HCT116 (cell line): ENCODE measurements at regions not wholly inside any gene's neighbourhood (a gene's known extent, or its start where the extent isn't known, plus 50 kb on each side); places are given as distances from the start of the nearest gene placed in this dataset.

Experiments used
- ATAC-seq: fragments of 200-7000 bp; cut with Tn5 transposase; 2 replicates; pipeline ENCODE4 v1.9.1; 2020; ENCODE audit warnings: mild to moderate bottlenecking, moderate library complexity
- BruUV-seq: library from RNA; stranded (reverse); fragments of 400-500 nt; replicated peaks from 2 replicates; lab custom pipeline; 2021; lab: Mats Ljungman, UMichigan
- CTCF ChIA-PET: fragments of 300-600 bp; sonication (Branson Sonifier 250); formaldehyde crosslinking; loops from one replicate; lab custom pipeline; 2021; ENCODE audit warnings: antibody characterized with exemption; lab: Charles Lee
- POLR2A ChIA-PET: fragments of 300-600, 350-600 bp; sonication (Branson Sonifier 250); formaldehyde crosslinking; loops from one replicate; lab custom pipeline; 2021; ENCODE audit warnings: antibody characterized with exemption; lab: Charles Lee
- RAD21 ChIA-PET, 2 experiments: fragments of 300-600 bp; sonication (Branson Sonifier 250); formaldehyde crosslinking; loops; one replicate each; lab custom pipeline; 2023; ENCODE audit warnings: low total read pairs in 2 of 2; ENCODE audit not compliant: uncharacterized antibody in 2 of 2, unreplicated experiment in 2 of 2, low non-redundant PET in 1 of 2; lab: Charles Lee
- DNase-seq: peaks from one replicate; pipeline ENCODE4 v3.0.0-alpha.2; 2010; ENCODE audit warnings: low read depth, low spot score
- H2AFZ ChIP-seq: fragments of 200-600 bp; shearing (Covaris generic), sonication (generic); 2 replicates; pipeline ENCODE4 v1.6.1; 2017; ENCODE audit warnings: low read depth, mixed run types, mixed read lengths, antibody characterized with exemption, low read length; ENCODE audit not compliant: poor library complexity, severe bottlenecking
- H3K27ac ChIP-seq: 2 replicates; pipeline ENCODE4 v1.5.1; 2012; ENCODE audit warnings: low read depth, low read length
- H3K27me3 ChIP-seq: fragments of 200-600 bp; sonication (generic); 2 replicates; pipeline ENCODE4 v1.6.1; 2016; ENCODE audit warnings: mixed run types, low read length, mixed read lengths; ENCODE audit not compliant: insufficient read depth
- H3K36me3 ChIP-seq, 2 experiments: fragments of 200-500 bp in 1 of 2; fragments of 200-600 bp in 1 of 2; sonication (Bioruptor generic) in 1 of 2; sonication (generic) in 1 of 2; 2 replicates each; pipeline versions ENCODE4 v1.5.1 to v1.6.1; 2014 to 2016; ENCODE audit warnings: low read length in 2 of 2, inconsistent platforms in 1 of 2, mixed read lengths in 1 of 2, mixed run types in 1 of 2; ENCODE audit not compliant: insufficient read depth in 2 of 2, control insufficient read depth in 1 of 2
- H3K4me1 ChIP-seq, 2 experiments: fragments of 200-600 bp in 1 of 2; sonication (generic) in 1 of 2; 2 replicates each; pipeline versions ENCODE4 v1.5.1 to v1.6.1; 2012 to 2017; ENCODE audit warnings: low read length in 2 of 2, inconsistent platforms in 1 of 2, mild to moderate bottlenecking in 1 of 2, mixed read lengths in 1 of 2, mixed run types in 1 of 2, moderate library complexity in 1 of 2; ENCODE audit not compliant: insufficient read depth in 2 of 2, control insufficient read depth in 1 of 2
- H3K4me2 ChIP-seq: fragments of 200-600 bp; sonication (generic); 2 replicates; pipeline ENCODE4 v1.6.1; 2017; ENCODE audit warnings: mixed run types, low read length, mixed read lengths
- H3K4me3 ChIP-seq, 2 experiments: fragments of 200-600 bp in 1 of 2; sonication (generic) in 1 of 2; replicated peaks in 1 of 2; 2 replicates each; pipeline ENCODE4 v1.5.1; 2011 to 2016; ENCODE audit warnings: low read length in 2 of 2, control low read depth in 1 of 2, low read depth in 1 of 2, mild to moderate bottlenecking in 1 of 2, mixed read lengths in 1 of 2, mixed run types in 1 of 2
- H3K79me2 ChIP-seq: fragments of 200-600 bp; sonication (generic); 2 replicates; pipeline ENCODE4 v1.6.1; 2017; ENCODE audit warnings: mild to moderate bottlenecking, mixed run types, low read length, moderate library complexity, mixed read lengths; ENCODE audit not compliant: insufficient read depth
- H3K9ac ChIP-seq: fragments of 200-600 bp; sonication (generic); 2 replicates; pipeline ENCODE4 v1.6.1; 2016; ENCODE audit warnings: low read length, mixed read lengths
- H3K9me2 ChIP-seq: fragments of 200-600 bp; sonication (generic), shearing (Covaris generic); 2 replicates; pipeline ENCODE4 v1.6.1; 2017; ENCODE audit warnings: mixed run types, mild to moderate bottlenecking, moderate library complexity; ENCODE audit not compliant: insufficient read depth
- H3K9me3 ChIP-seq, 2 experiments: fragments of 200-500 bp in 1 of 2; fragments of 200-600 bp in 1 of 2; sonication (Bioruptor generic) in 1 of 2; sonication (generic) in 1 of 2; 2 replicates each; pipeline ENCODE4 v1.6.1; 2014 to 2017; ENCODE audit warnings: low read length in 2 of 2, mixed read lengths in 2 of 2, inconsistent platforms in 1 of 2, low read depth in 1 of 2, mild to moderate bottlenecking in 1 of 2, mixed run types in 1 of 2, moderate library complexity in 1 of 2; ENCODE audit not compliant: control insufficient read depth in 1 of 2, insufficient read depth in 1 of 2
- H4K20me1 ChIP-seq: fragments of 200-600 bp; sonication (generic), shearing (Covaris generic); 2 replicates; pipeline ENCODE4 v1.6.1; 2017; ENCODE audit warnings: mixed run types, mild to moderate bottlenecking, moderate library complexity; ENCODE audit not compliant: insufficient read depth
- CEBPB ChIP-seq: IDR thresholded peaks from 2 replicates; pipeline ENCODE4 v1.6.1; 2012; ENCODE audit warnings: low read depth
- ELF1 ChIP-seq: IDR thresholded peaks from 2 replicates; pipeline ENCODE4 v1.6.1; 2012; ENCODE audit warnings: low read depth, borderline replicate concordance
- EZH2 ChIP-seq: fragments of 200-600 bp; sonication (generic); IDR thresholded peaks from 2 replicates; pipeline ENCODE4 v1.6.1; 2017; ENCODE audit warnings: antibody characterized with exemption, mixed run types
- EZH2phosphoT487 ChIP-seq: fragments of 200-600 bp; IDR thresholded peaks from 2 replicates; pipeline ENCODE4 v1.6.1; 2018; ENCODE audit warnings: antibody characterized with exemption, borderline replicate concordance
- JUND ChIP-seq: IDR thresholded peaks from 2 replicates; pipeline ENCODE4 v1.6.1; 2012
- MAX ChIP-seq: IDR thresholded peaks from 2 replicates; pipeline ENCODE4 v1.6.1; 2012
- POLR2A ChIP-seq: IDR thresholded peaks from 2 replicates; pipeline ENCODE4 v1.7.0; 2011; ENCODE audit warnings: borderline replicate concordance; ENCODE audit not compliant: insufficient read depth, insufficient read length; ENCODE audit errors: extremely low read depth
- POLR2AphosphoS5 ChIP-seq: IDR thresholded peaks from 2 replicates; pipeline ENCODE4 v1.6.1; 2011; ENCODE audit warnings: mild to moderate bottlenecking, low read depth, low read length, moderate library complexity
- RAD21 ChIP-seq: IDR thresholded peaks from 2 replicates; pipeline ENCODE4 v1.6.1; 2012; ENCODE audit warnings: low read depth, mild to moderate bottlenecking
- REST ChIP-seq: IDR thresholded peaks from 2 replicates; pipeline ENCODE4 v1.6.1; 2012; ENCODE audit warnings: low read depth
- SIN3A ChIP-seq: IDR thresholded peaks from 2 replicates; pipeline ENCODE4 v1.6.1; 2012; ENCODE audit warnings: low read depth
- SP1 ChIP-seq: IDR thresholded peaks from 2 replicates; pipeline ENCODE4 v1.6.1; 2012; ENCODE audit warnings: low read depth
- SRF ChIP-seq: IDR thresholded peaks from 2 replicates; pipeline ENCODE4 v1.6.1; 2012; ENCODE audit warnings: low read depth
- TCF7L2 ChIP-seq: IDR thresholded peaks from 2 replicates; pipeline ENCODE4 v1.7.0; 2011; ENCODE audit warnings: borderline replicate concordance, inconsistent platforms; ENCODE audit not compliant: insufficient read depth, insufficient read length; ENCODE audit errors: extremely low read depth
- ZBTB33 ChIP-seq: IDR thresholded peaks from 2 replicates; pipeline ENCODE4 v1.6.1; 2011; ENCODE audit warnings: mild to moderate bottlenecking, low read length, moderate library complexity; ENCODE audit not compliant: insufficient replicate concordance; ENCODE audit errors: extremely low read depth
- ZFX ChIP-seq: fragments of 450-650 bp; IDR thresholded peaks from 2 replicates; pipeline ENCODE4 v1.6.1; 2017
- ZNF274 ChIP-seq: fragments of 200-500 bp; sonication (Bioruptor generic); IDR thresholded peaks from 2 replicates; pipeline ENCODE4 v1.6.1; 2014; ENCODE audit warnings: mild to moderate bottlenecking, low read depth, low read length, inconsistent platforms
- intact Hi-C: fragments of 100-400 bp; cut with micrococcal nuclease; formaldehyde crosslinking; loops from 2 replicates; pipeline ENCODE4 v1.10.0; 2022
- TF ChIP-seq, protein P1 (sequence below), 3 experiments: fragments of 200-600 bp in 1 of 3; sonication (generic) in 1 of 3; IDR thresholded peaks in 2 of 3; conservative IDR thresholded peaks in 1 of 3; 2 replicates each; pipeline ENCODE4 v1.5.1; 2012 to 2017; ENCODE audit warnings: low read depth in 2 of 3, low read length in 2 of 3, antibody characterized with exemption in 1 of 3, borderline replicate concordance in 1 of 3, control low read depth in 1 of 3, mild to moderate bottlenecking in 1 of 3, mixed read lengths in 1 of 3, mixed run types in 1 of 3, moderate library complexity in 1 of 3; ENCODE audit not compliant: insufficient read depth in 1 of 3
- TF ChIP-seq, protein P2 (sequence below): IDR thresholded peaks from 2 replicates; pipeline ENCODE4 v1.6.1; 2012

DNA sequence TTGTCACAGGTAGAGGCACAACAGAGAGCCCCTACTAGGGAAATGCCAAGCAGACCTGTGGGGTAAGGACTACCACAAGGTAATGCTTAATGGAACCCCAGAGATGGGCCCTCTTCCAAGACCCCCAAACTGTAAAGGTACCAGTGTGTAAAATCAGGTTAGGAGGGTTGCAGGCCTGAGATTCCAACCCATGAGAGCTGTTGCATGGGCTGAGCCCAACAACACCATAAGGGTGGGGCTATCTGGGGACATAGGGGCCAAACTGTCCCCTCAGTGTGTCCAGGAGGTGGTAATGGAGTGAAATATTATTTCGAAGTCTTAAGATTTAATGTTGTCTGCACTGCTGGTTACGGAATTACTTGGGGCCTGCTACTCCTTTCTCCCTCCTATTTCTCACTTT lies 620.2 kb downstream of the ETNK1 start:
- Histone ChIP-seq H2AFZ (no peak overlapping the region), H3K4me1 (no peaks in the 10 kb centered on the region), H3K4me2 (no peak overlapping the region), H3K27me3 (no peaks in the 10 kb centered on the region), H3K9ac (no peak overlapping the region), H4K20me1 (no peaks in the 10 kb centered on the region), H3K9me3 (peaks cover 4 to 19% of the 10 kb centered on the region in 2 experiments; a peak in 3 of 4 replicates), H3K4me3 (no peak overlapping the region), H3K9me2 (no peaks in the 10 kb centered on the region), H3K27ac (no peak overlapping the region), H3K36me3 (no peaks in the 10 kb centered on the region), H3K79me2 (no peaks in the 10 kb centered on the region)
- POLR2A ChIA-PET = no interaction called here
- RAD21 ChIA-PET = no interaction called here
- ATAC-seq = no peak
- TF ChIP-seq JUND (no peak), ZNF274 (no peak), SRF (no peak), ELF1 (no peak), RAD21 (no peak), ZBTB33 (no peak), POLR2A (no peak), SIN3A (no peak), MAX (no peak), EZH2 (no peak), POLR2AphosphoS5 (no peak), CEBPB (no peak), ZFX (no peak), SP1 (no peak), TCF7L2 (no peak), EZH2phosphoT487 (no peak), REST (no peak)
- TF ChIP-seq, protein P1, sequence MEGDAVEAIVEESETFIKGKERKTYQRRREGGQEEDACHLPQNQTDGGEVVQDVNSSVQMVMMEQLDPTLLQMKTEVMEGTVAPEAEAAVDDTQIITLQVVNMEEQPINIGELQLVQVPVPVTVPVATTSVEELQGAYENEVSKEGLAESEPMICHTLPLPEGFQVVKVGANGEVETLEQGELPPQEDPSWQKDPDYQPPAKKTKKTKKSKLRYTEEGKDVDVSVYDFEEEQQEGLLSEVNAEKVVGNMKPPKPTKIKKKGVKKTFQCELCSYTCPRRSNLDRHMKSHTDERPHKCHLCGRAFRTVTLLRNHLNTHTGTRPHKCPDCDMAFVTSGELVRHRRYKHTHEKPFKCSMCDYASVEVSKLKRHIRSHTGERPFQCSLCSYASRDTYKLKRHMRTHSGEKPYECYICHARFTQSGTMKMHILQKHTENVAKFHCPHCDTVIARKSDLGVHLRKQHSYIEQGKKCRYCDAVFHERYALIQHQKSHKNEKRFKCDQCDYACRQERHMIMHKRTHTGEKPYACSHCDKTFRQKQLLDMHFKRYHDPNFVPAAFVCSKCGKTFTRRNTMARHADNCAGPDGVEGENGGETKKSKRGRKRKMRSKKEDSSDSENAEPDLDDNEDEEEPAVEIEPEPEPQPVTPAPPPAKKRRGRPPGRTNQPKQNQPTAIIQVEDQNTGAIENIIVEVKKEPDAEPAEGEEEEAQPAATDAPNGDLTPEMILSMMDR (IDR thresholded peaks at IDR 0.05 in 2 of 3, conservative IDR thresholded peaks at IDR 0.05 in 1 of 3; ENCODE audit: borderline replicate concordance in 1 of 3, insufficient read depth in 1 of 3, low read depth in 2 of 3, low read length in 2 of 3) = no peak
- TF ChIP-seq, protein P2, sequence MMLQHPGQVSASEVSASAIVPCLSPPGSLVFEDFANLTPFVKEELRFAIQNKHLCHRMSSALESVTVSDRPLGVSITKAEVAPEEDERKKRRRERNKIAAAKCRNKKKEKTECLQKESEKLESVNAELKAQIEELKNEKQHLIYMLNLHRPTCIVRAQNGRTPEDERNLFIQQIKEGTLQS = no peak
- CTCF ChIA-PET = no interaction called here
- intact Hi-C loops = no loop called here
- BruUV-seq = no TSS peak
- DNase-seq = no peak
